CD4-positive, alpha-beta T cell (primary cell): ENCODE measurements at regions not wholly inside any gene's neighbourhood (a gene's known extent, or its start where the extent isn't known, plus 50 kb on each side); places are given as distances from the start of the nearest gene placed in this dataset.

Experiments
- ATAC-seq: fragments of 200-7000 bp; cut with Tn5 transposase; one replicate; pipeline ENCODE4 v1.10.0; 2022; ENCODE audit warnings: mild to moderate bottlenecking; ENCODE audit not compliant: poor library complexity
- CTCF ChIA-PET: fragments of 350-600 bp; sonication (Branson Sonifier 250); formaldehyde crosslinking; loops from one replicate; lab custom pipeline; 2021; ENCODE audit warnings: antibody characterized with exemption, inconsistent platforms; lab: Charles Lee
- POLR2A ChIA-PET: fragments of 350-600 bp; sonication (Branson Sonifier 250); formaldehyde crosslinking; loops from one replicate; lab custom pipeline; 2021; ENCODE audit warnings: antibody characterized with exemption, inconsistent platforms; lab: Charles Lee
- DNase-seq, 14 experiments: peaks; one replicate each; pipeline ENCODE4 v3.0.0-alpha.2; 2013 to 2020; ENCODE audit warnings: mixed read lengths in 2 of 14
- H3K27ac ChIP-seq, 2 donors: one replicate each; pipeline versions ENCODE4 v1.5.1 to v1.7.0; 2013; ENCODE audit warnings: low read length in 2 of 2, low read depth in 1 of 2, mild to moderate bottlenecking in 1 of 2
- H3K27me3 ChIP-seq, 2 experiments: 1 replicate in 1 of 2; 2 replicates in 1 of 2; pipeline versions ENCODE4 v1.6.1 to v1.7.0; 2013; ENCODE audit warnings: low read length in 2 of 2, control low read depth in 1 of 2, mild to moderate bottlenecking in 1 of 2, moderate library complexity in 1 of 2; ENCODE audit not compliant: insufficient read depth in 2 of 2, control insufficient read depth in 1 of 2
- H3K36me3 ChIP-seq: one replicate; pipeline ENCODE4 v1.6.1; 2013; ENCODE audit warnings: low read length, control low read depth; ENCODE audit not compliant: insufficient read depth
- H3K4me1 ChIP-seq: one replicate; pipeline ENCODE4 v1.6.1; 2013; ENCODE audit warnings: low read length, control low read depth; ENCODE audit not compliant: insufficient read depth
- H3K4me3 ChIP-seq: one replicate; pipeline ENCODE4 v1.5.1; 2013; ENCODE audit warnings: mild to moderate bottlenecking, low read length, moderate library complexity
- H3K9me3 ChIP-seq, 2 experiments: 1 replicate in 1 of 2; 2 replicates in 1 of 2; pipeline versions ENCODE4 v1.6.1 to v1.7.0; 2013; ENCODE audit warnings: low read length in 2 of 2, mild to moderate bottlenecking in 2 of 2, control low read depth in 1 of 2, moderate library complexity in 1 of 2; ENCODE audit not compliant: control insufficient read depth in 1 of 2, insufficient read depth in 1 of 2
- H3K27ac Mint-ChIP-seq: one replicate; pipeline ENCODE4 v1.8.0; 2020; ENCODE audit warnings: mixed read lengths
- H3K27me3 Mint-ChIP-seq: one replicate; pipeline ENCODE4 v1.8.0; 2021; ENCODE audit warnings: mixed read lengths
- H3K36me3 Mint-ChIP-seq: one replicate; pipeline ENCODE4 v1.8.0; 2021; ENCODE audit warnings: low read depth, mixed read lengths
- H3K4me1 Mint-ChIP-seq: one replicate; pipeline ENCODE4 v1.8.0; 2021; ENCODE audit warnings: low read depth, mixed read lengths
- H3K4me3 Mint-ChIP-seq: one replicate; pipeline ENCODE4 v1.8.0; 2020; ENCODE audit warnings: mild to moderate bottlenecking, mixed read lengths
- H3K9me3 Mint-ChIP-seq: one replicate; pipeline ENCODE4 v1.8.0; 2020; ENCODE audit warnings: mixed read lengths
- CTCF ChIP-seq: fragments of 200-600 bp; IDR thresholded peaks from one replicate; pipeline ENCODE4 v1.8.0; 2022; ENCODE audit warnings: antibody characterized with exemption, mild to moderate bottlenecking
- intact Hi-C, 2 experiments: fragments of 100-400 bp; cut with DNase I in 1 of 2; cut with micrococcal nuclease in 1 of 2; formaldehyde crosslinking; loops; one replicate each; pipeline versions ENCODE4 v1.15.1 to v1.9.0; 2023 to 2025; cut with DNase I, micrococcal nuclease

- peaks cover 4% of the 10 kb centered on the region for H3K9me3 Mint-ChIP-seq
- H3K36me3 Mint-ChIP-seq, result no peaks in the 10 kb centered on the region
- H3K27ac ChIP-seq, result no peak overlapping the region
Observed at GRCh38 chr4:137934046-137934445, 308.1 kb downstream of the SLC7A11 start.

GRCh38 chr4:137927972-137928371, 314.2 kb downstream of the SLC7A11 start:
- Histone ChIP-seq H3K4me3 (no peak overlapping the region), H3K9me3 (no peaks in the 10 kb centered on the region), H3K36me3 (no peaks in the 10 kb centered on the region), H3K27ac (no peak overlapping the region), H3K4me1 (no peaks in the 10 kb centered on the region), H3K27me3 (no peaks in the 10 kb centered on the region)
- POLR2A ChIA-PET, result no interaction called here
- Mint-ChIP-seq H3K36me3 (no peaks in the 10 kb centered on the region), H3K27ac (no peak overlapping the region), H3K27me3 (no peaks in the 10 kb centered on the region), H3K4me3 (no peak overlapping the region), H3K9me3 (no peaks in the 10 kb centered on the region), H3K4me1 (no peaks in the 10 kb centered on the region)
- no peak for DNase-seq
- no peak for TF ChIP-seq CTCF
- intact Hi-C loops, result no loop called here
- no peak for ATAC-seq
- CTCF ChIA-PET, result no interaction called here

More at GRCh38 chr4:137934046-137934445, 308.1 kb downstream of the SLC7A11 start:
- H3K27me3 Mint-ChIP-seq, result no peaks in the 10 kb centered on the region
- H3K27ac Mint-ChIP-seq, result no peak overlapping the region
- DNase-seq (no peak), ATAC-seq (no peak)
- Histone ChIP-seq H3K36me3 (no peaks in the 10 kb centered on the region), H3K27me3 (no peaks in the 10 kb centered on the region), H3K9me3 (no peaks in the 10 kb centered on the region), H3K4me3 (no peak overlapping the region), H3K4me1 (no peaks in the 10 kb centered on the region)
- ChIA-PET CTCF (no interaction called here), POLR2A (no interaction called here)
- H3K4me1 Mint-ChIP-seq, result no peaks in the 10 kb centered on the region
- H3K4me3 Mint-ChIP-seq, result no peak overlapping the region
- intact Hi-C loops, result no loop called here
- TF ChIP-seq CTCF, result no peak

- H3K36me3 Mint-ChIP-seq, result no peaks in the 10 kb centered on the region
- DNase-seq (no peak), ATAC-seq (no peak)
- Histone ChIP-seq H3K4me3 (no peak overlapping the region), H3K9me3 (peaks cover 0 to 6% of the 10 kb centered on the region in 2 experiments), H3K27ac (no peak overlapping the region), H3K36me3 (no peaks in the 10 kb centered on the region), H3K27me3 (no peaks in the 10 kb centered on the region), H3K4me1 (no peaks in the 10 kb centered on the region)
- no peaks in the 10 kb centered on the region for H3K9me3 Mint-ChIP-seq
- no peak overlapping the region for H3K27ac Mint-ChIP-seq
- TF ChIP-seq CTCF, result no peak
- H3K4me3 Mint-ChIP-seq, result no peak overlapping the region
- intact Hi-C loops, result no loop called here
- CTCF ChIA-PET, result no interaction called here
- H3K27me3 Mint-ChIP-seq, result no peaks in the 10 kb centered on the region
- POLR2A ChIA-PET, result no interaction called here
- H3K4me1 Mint-ChIP-seq, result no peaks in the 10 kb centered on the region
Observed at GRCh38 chr4:137923494-137923893, 318.7 kb downstream of the SLC7A11 start.
